Heart right ventricle (tissue), 16 donors: ENCODE measurements at regions not wholly inside any gene's neighbourhood (a gene's known extent, or its start where the extent isn't known, plus 50 kb on each side); places are given as distances from the start of the nearest gene placed in this dataset.
A peak's percentile ranks its signal among the peaks of the same experiment; 100 is the strongest.

Source experiments
- ATAC-seq, 8 donors: fragments of 200-7000 bp; cut with Tn5 transposase; one replicate each; pipeline ENCODE4 v1.9.1; 2020; ENCODE audit warnings: mild to moderate bottlenecking in 8 of 8, moderate library complexity in 8 of 8, moderate number of reproducible peaks in 1 of 8
- DNase-seq, 2 donors: peaks; one replicate each; pipeline ENCODE4 v3.0.0-alpha.2; 2020
- H3K27ac ChIP-seq, 10 donors: fragments of 200-600 bp; sonication (generic) in 2 of 10; one replicate each; pipeline versions ENCODE4 v1.5.0 to v1.8.0; 2020 to 2022; ENCODE audit warnings: mild to moderate bottlenecking in 3 of 10
- H3K27me3 ChIP-seq, 7 donors: fragments of 200-600 bp; one replicate each; pipeline ENCODE4 v1.8.0; 2021 to 2022; ENCODE audit warnings: mild to moderate bottlenecking in 2 of 7
- H3K36me3 ChIP-seq, 9 donors: fragments of 200-600 bp; sonication (generic) in 1 of 9; one replicate each; pipeline versions ENCODE4 v1.5.0 to v1.8.0; 2020 to 2022; ENCODE audit warnings: mild to moderate bottlenecking in 2 of 9
- H3K4me1 ChIP-seq, 9 donors: fragments of 200-600 bp; sonication (generic) in 1 of 9; one replicate each; pipeline versions ENCODE4 v1.5.0 to v1.8.0; 2020 to 2022; ENCODE audit warnings: mild to moderate bottlenecking in 4 of 9
- H3K4me3 ChIP-seq, 10 donors: fragments of 200-600 bp; sonication (generic) in 2 of 10; one replicate each; pipeline versions ENCODE4 v1.5.0 to v1.8.0; 2020 to 2022; ENCODE audit warnings: mild to moderate bottlenecking in 7 of 10, moderate library complexity in 2 of 10
- H3K9me3 ChIP-seq, 11 donors: fragments of 200-600 bp in 10 of 11; sonication (generic) in 2 of 11; one replicate each; pipeline versions ENCODE4 v1.5.0 to v1.8.0; 2013 to 2022; ENCODE audit warnings: mild to moderate bottlenecking in 2 of 11, control low read depth in 1 of 11, moderate library complexity in 1 of 11
- CTCF ChIP-seq, 9 donors: fragments of 200-600 bp; sonication (generic) in 2 of 9; IDR thresholded peaks; one replicate each; pipeline versions ENCODE4 v1.5.0 to v1.8.0; 2021 to 2022; ENCODE audit warnings: antibody characterized with exemption in 9 of 9, mild to moderate bottlenecking in 5 of 9, moderate library complexity in 1 of 9
- WGBS, 2 donors: extraction: QIAGEN DNeasy Blood & Tissue Kit; methylation state at CpG; one replicate each; pipeline ENCODE4 v1.1.7; 2013; ENCODE audit warnings: inconsistent platforms in 1 of 2; 5-methylcytosine and 5-hydroxymethylcytosine counted together
- intact Hi-C, 10 donors: fragments of 100-400 bp; cut with DNase I; formaldehyde crosslinking; loops; one replicate each; pipeline versions ENCODE4 v1.11.1 to v1.14.2; 2022
- donor health status: Arrhythmogenic right ventricular cardiomyopathy.
- donor health status: ischemic (EF 13 %, LVEDD 7.1; RV severe dilation, severe dysfunction).
- donor health status: healthy with polysubstance abuse.
- donor health status: DM: no; HTN: yes; CAD: no.
- donor health status: DM: no; HTN: no; CAD: no.
- donor health status: ischemic (EF 25% LVEDD 6.9; RV normal size, moderate dysfunction).
- donor health status: ischemic (EF 25% LVEDD 5.7; RV mildly dilated, moderate dysfunction).
- donor health status: healthy.
- donor health status: DM: yes; HTN: yes; CAD: no.
- donor health status: Ischemic cardiomyopathy.
- donor health status: ischemic (EF 35%, LVEDD 5.7; RV mildly dilated, moderate dysfunction).
- donor health status: nonischemic (EF 11% LVEDD 7.7; RV severe dilation, severe dysfunction).
- donor health status: DM: yes; HTN: yes; CAD: no.
- donor health status: PGD.
- donor health status: ischemic (EF 29% LVEDD 5.4; RV normal size, mild dysfunction).
- donor health status: nonischemic (EF 23%, LVEDD 6.1; RV moderate dilation, normal function).

DNA sequence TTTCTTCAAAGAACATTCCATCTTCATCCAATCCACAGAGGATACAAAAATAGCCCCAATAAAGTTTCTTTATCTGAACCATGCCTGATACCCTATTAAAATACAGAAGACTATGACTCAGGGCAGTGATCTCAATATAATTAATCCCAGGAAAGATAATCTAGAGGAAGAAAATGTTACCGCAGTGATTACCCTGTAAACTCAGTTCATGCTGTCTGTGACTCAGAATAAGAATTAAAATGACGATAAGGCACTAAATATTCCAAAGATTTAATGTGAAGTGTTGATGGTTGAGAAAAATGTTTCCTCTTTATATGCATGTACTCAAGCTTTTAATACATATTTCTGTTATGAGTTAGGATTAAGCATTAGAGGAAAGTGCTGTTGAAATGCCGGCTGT is 88.6 kb upstream of the LYPLAL1 start:
- no peaks in the 10 kb centered on the region for H3K36me3 ChIP-seq
- intact Hi-C loops: no loop called here
- H3K27me3 ChIP-seq: no peaks in the 10 kb centered on the region
- H3K27ac ChIP-seq: no peak overlapping the region
- 71 to 76% methylated on average over 3 of the region's 3 CpGs for WGBS, 2 donors
- H3K4me3 ChIP-seq: no peak overlapping the region
- no peaks in the 10 kb centered on the region for H3K9me3 ChIP-seq
- no peak for TF ChIP-seq CTCF (IDR thresholded peaks at IDR 0.05)
- no peak for ATAC-seq
- peaks cover 0 to 28% (median 3%) of the 10 kb centered on the region in 9 donors for H3K4me1 ChIP-seq
- no peak for DNase-seq

- WGBS, 2 donors: 71 to 90% methylated on average over 1 of the region's 1 CpG
- Histone ChIP-seq H3K4me3 (no peak overlapping the region), H3K36me3 (no peaks in the 10 kb centered on the region), H3K9me3 (no peaks in the 10 kb centered on the region), H3K4me1 (peaks cover 0 to 36% (median 3%) of the 10 kb centered on the region in 9 donors), H3K27ac (no peak overlapping the region), H3K27me3 (no peaks in the 10 kb centered on the region)
- TF ChIP-seq CTCF (IDR thresholded peaks at IDR 0.05): no peak
- ATAC-seq: no peak
- no peak for DNase-seq
- intact Hi-C loops: no loop called here
Measured at GRCh38 chr1:219085988-219086387, 87.7 kb upstream of the LYPLAL1 start.

- WGBS, 2 donors: 56 to 89% methylated on average over 1 of the region's 1 CpG
- Histone ChIP-seq H3K27me3 (no peaks in the 10 kb centered on the region), H3K4me1 (peaks cover 0 to 40% (median 3%) of the 10 kb centered on the region in 9 donors), H3K4me3 (no peak overlapping the region), H3K36me3 (no peaks in the 10 kb centered on the region), H3K27ac (no peak overlapping the region), H3K9me3 (peaks cover 0 to under 1% (median 0%) of the 10 kb centered on the region in 11 donors)
- intact Hi-C loops: no loop called here
- no peak for DNase-seq
- no peak for TF ChIP-seq CTCF (IDR thresholded peaks at IDR 0.05)
- no peak for ATAC-seq
Measured at GRCh38 chr1:219086956-219087469, 86.7 kb upstream of the LYPLAL1 start.

DNA sequence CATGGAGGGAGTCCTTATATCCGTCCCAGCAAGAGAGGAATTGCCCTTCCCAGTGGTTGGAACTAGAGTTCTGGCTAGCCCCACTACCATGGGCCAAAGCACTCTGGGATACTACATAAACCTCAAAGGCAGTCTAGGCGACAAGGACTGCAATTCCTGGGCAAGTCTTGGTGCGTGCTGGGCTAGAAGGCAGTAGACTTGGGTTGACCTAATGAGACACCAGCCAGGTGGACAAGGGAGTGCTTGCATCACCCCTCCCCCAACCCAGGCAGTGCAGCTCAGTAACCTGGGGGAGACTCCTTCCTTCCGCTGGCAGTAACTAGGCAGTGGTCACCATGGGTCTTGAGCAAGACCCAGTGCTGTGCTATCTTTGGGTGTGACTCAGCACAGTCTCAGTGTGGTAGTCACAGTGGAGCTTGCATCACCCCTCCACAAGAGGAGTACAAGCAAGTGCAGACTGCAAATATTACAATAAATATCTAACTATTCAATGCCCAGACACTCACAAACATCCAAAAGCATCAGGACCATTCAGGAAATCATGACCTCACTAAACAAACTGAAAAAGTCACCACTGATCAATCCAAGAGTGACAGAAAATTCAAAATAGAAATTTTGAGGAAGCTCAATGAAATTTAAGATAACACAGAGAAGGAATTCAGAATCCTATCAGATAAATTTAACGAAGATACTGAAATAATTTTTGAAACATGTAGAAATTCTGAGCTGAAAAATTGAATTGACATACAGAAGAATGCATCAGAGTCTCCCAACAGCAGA is 84.7 kb upstream of the LYPLAL1 start:
- H3K4me1 ChIP-seq: peaks cover 0 to 40% (median 3%) of the 10 kb centered on the region in 9 donors
- TF ChIP-seq CTCF (IDR thresholded peaks at IDR 0.05): no peak
- peaks cover 0 to 16% (median 7%) of the 10 kb centered on the region in 11 donors for H3K9me3 ChIP-seq
- H3K27ac ChIP-seq: no peak overlapping the region
- H3K4me3 ChIP-seq: no peak overlapping the region
- DNase-seq (peak in 1 of 2 donors; percentile 11), ATAC-seq (peak in 7 of 8 donors; percentile 46 to 100 (median 70))
- no peaks in the 10 kb centered on the region for H3K36me3 ChIP-seq
- H3K27me3 ChIP-seq: no peaks in the 10 kb centered on the region
- 84 to 86% methylated on average over 5 of the region's 5 CpGs for WGBS, 2 donors
- intact Hi-C loops: no loop called here
